ENCODE measurements at regions not wholly inside any gene's neighbourhood (a gene's known extent, or its start where the extent isn't known, plus 50 kb on each side); places are given as distances from the start of the nearest gene placed in this dataset.

- TF ChIP-seq CTCF (IDR thresholded peaks at IDR 0.05; ENCODE audit: poor library complexity) (no peak), EZH2 (IDR thresholded peaks at IDR 0.05; ENCODE audit: borderline replicate concordance) (no peak)
Measured at GRCh38 chr16:48852458-48852857, 242.5 kb upstream of the N4BP1 start.

All from hepatocyte (in vitro differentiated cells).